C4-2B (cell line): ENCODE measurements at regions not wholly inside any gene's neighbourhood (a gene's known extent, or its start where the extent isn't known, plus 50 kb on each side); places are given as distances from the start of the nearest gene placed in this dataset.

ENCODE experiments used
- H3K27ac ChIP-seq: fragments of 450-650 bp; 2 replicates; pipeline ENCODE4 v1.5.1; 2017
- CTCF ChIP-seq: fragments of 450-650 bp; conservative IDR thresholded peaks from 2 replicates; pipeline ENCODE4 v1.5.1; 2017; ENCODE audit warnings: mild to moderate bottlenecking
- ZFX ChIP-seq: fragments of 450-650 bp; IDR thresholded peaks from 2 replicates; pipeline ENCODE4 v1.6.1; 2017

- TF ChIP-seq CTCF, result no peak
- no peak for TF ChIP-seq ZFX
- H3K27ac ChIP-seq, result no peak overlapping the region
Observed at GRCh38 chr1:239870194-239870593, 221.5 kb upstream of the FMN2 start.

DNA sequence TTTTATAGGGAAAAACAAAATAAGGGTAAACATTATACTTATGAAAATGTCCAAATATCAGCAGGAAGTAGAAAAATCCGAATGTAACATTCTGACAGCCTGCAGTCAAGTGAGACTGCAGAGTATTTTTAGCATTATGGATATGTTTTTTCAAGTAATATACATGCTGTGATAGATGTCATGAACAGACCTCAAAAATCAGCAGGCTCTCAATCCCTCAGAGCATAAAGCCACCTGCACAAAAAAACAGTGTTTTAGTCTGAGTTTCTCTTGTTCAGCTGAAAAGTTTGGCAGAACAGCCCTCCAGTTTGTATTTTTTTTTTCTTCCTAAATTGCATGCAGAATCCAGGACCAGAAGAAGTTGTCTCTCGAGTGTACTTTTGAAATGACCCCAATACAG is 219.1 kb upstream of the FMN2 start:
- no peak overlapping the region for H3K27ac ChIP-seq
- TF ChIP-seq ZFX, result no peak
- TF ChIP-seq CTCF, result no peak

DNA sequence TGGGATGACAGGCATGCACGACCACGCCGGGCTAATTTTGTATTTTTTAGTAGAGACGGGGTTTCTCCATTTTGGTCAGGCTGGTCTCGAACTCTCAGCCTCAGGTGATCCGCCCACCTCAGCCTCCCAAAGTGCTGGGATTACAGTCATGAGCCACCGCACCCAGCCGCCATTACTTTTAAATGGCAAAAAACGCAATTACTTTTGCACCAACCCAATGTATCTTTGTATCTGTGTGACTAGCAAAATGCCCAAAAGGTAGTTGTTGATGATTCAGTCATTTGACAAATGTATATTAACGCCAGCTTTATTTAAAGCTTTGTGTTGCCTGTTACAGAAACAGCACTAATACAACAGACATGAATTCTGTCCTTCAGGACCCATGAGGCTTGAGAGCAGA is 216.9 kb upstream of the FMN2 start:
- no peak overlapping the region for H3K27ac ChIP-seq
- no peak for TF ChIP-seq ZFX
- no peak for TF ChIP-seq CTCF

GRCh38 chr1:239879321-239880170 is 212.1 kb upstream of the FMN2 start:
- H3K27ac ChIP-seq, result peak overlapping the region; percentile 42
- no peak for TF ChIP-seq CTCF
- TF ChIP-seq ZFX, result no peak

- H3K27ac ChIP-seq, result peak overlapping the region; percentile 12; the same call in 1 of the 2 replicates
- no peak for TF ChIP-seq ZFX
- no peak for TF ChIP-seq CTCF
Observed at GRCh38 chr1:239882967-239883366, 208.7 kb upstream of the FMN2 start.

DNA sequence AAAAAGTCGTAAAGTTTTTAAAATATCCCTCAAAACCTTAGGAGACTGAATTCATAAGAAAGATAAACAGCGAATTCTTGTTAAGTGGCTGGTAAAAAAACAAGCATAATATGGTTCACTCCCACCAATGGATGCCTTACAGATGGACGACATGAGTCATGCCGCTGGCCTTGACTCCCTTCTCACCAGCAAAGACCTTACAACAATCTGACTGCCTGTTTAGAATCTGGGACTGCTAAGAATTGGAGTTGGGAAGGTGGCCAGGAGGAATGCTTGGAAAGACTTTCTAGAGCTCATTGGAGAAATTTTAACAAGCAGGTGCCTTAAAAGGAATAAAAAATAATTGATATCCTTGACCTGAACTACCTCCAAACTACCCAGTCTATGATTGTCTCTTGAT is 206.9 kb upstream of the FMN2 start:
- H3K27ac ChIP-seq, result no peak overlapping the region
- TF ChIP-seq CTCF, result no peak
- TF ChIP-seq ZFX, result no peak

GRCh38 chr1:239886266-239886665 is 205.4 kb upstream of the FMN2 start:
- no peak for TF ChIP-seq CTCF
- no peak overlapping the region for H3K27ac ChIP-seq
